ENCODE measurements at regions not wholly inside any gene's neighbourhood (a gene's known extent, or its start where the extent isn't known, plus 50 kb on each side); places are given as distances from the start of the nearest gene placed in this dataset.
A peak's percentile ranks its signal among the peaks of the same experiment; 100 is the strongest.
"Not testable (repeated sequence)": the region's sequence is repeated elsewhere in the genome, so short reads cannot be mapped to it uniquely, and the experiment has no call there.

GRCh38 chr2:235105821-235106359, 154.1 kb downstream of the SH3BP4 start:
- intact Hi-C loops (cut with micrococcal nuclease): loop anchor here (2.0 kb wide), 1 partner anchor 555 kb away; no protein-coding TSS in a partner anchor
- H3K36me3 Mint-ChIP-seq (ENCODE audit: low read depth): no peaks in the 10 kb centered on the region
- no peak overlapping the region for H3K4me3 Mint-ChIP-seq
- H3K9me3 Mint-ChIP-seq: no peaks in the 10 kb centered on the region
- no peaks in the 10 kb centered on the region for H3K4me1 Mint-ChIP-seq
- no peaks in the 10 kb centered on the region for H3K27me3 Mint-ChIP-seq
- DNase-seq: no peak
- H3K27ac Mint-ChIP-seq: no peak overlapping the region

DNA sequence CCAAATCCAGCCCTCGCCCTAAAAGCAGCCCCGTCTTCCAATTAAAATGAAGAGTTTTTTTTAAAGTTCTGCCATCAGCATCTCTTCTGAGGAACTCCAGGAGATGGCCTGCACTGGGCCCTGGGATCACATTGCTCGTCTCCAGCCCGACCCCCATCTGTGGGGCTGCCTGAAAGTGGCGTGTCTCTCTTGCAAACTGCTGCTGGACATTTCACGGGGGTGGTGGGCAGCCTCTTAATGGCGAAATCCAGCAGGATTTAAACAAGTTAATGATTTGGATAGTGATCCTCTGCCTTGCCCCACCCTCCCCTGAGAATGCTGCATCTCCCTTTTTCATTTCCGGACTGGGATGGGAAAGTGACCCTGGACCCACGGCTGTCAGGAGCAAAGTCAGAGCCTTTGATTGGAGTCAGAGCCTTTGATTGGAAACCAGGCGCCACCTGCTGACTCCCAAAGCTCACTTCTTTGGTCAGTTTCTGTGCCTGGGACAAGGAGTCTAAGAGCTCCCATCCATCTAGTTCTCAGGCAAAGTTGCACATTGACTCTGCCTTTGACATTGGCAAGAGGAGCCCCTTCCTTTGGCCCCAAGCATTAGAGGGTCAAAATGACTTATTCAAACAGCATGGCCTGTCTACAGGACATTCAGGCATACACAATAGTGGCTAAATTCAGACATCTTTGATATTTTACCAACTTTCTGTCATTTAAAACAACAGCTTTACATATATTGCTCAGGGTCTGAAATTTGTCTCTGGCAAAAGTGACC, 155.2 kb downstream of the SH3BP4 start:
- peak; percentile 64 for DNase-seq
- no peak overlapping the region for H3K27ac Mint-ChIP-seq
- no peaks in the 10 kb centered on the region for H3K9me3 Mint-ChIP-seq
- H3K36me3 Mint-ChIP-seq (ENCODE audit: low read depth): no peaks in the 10 kb centered on the region
- intact Hi-C loops (cut with micrococcal nuclease): loop anchor here (2.0 kb wide), 1 partner anchor 556 kb away; no protein-coding TSS in a partner anchor
- no peaks in the 10 kb centered on the region for H3K4me1 Mint-ChIP-seq
- H3K4me3 Mint-ChIP-seq: no peak overlapping the region
- H3K27me3 Mint-ChIP-seq: no peaks in the 10 kb centered on the region

GRCh38 chr2:235107640-235107951, 155.8 kb downstream of the SH3BP4 start:
- Mint-ChIP-seq H3K4me3 (no peak overlapping the region), H3K4me1 (no peaks in the 10 kb centered on the region), H3K9me3 (no peaks in the 10 kb centered on the region), H3K27me3 (no peaks in the 10 kb centered on the region), H3K27ac (no peak overlapping the region), H3K36me3 (ENCODE audit: low read depth) (no peaks in the 10 kb centered on the region)
- intact Hi-C loops (cut with micrococcal nuclease): loop anchor here (2.0 kb wide), 1 partner anchor 557 kb away; no protein-coding TSS in a partner anchor
- no peak for DNase-seq

- H3K36me3 Mint-ChIP-seq (ENCODE audit: low read depth); H3K27ac Mint-ChIP-seq; H3K9me3 Mint-ChIP-seq; intact Hi-C loops (cut with micrococcal nuclease); DNase-seq; H3K4me3 Mint-ChIP-seq; H3K27me3 Mint-ChIP-seq; H3K4me1 Mint-ChIP-seq: not testable (repeated sequence)
Observed at GRCh38 chr2:235109561-235109960, 157.7 kb downstream of the SH3BP4 start.

DNA sequence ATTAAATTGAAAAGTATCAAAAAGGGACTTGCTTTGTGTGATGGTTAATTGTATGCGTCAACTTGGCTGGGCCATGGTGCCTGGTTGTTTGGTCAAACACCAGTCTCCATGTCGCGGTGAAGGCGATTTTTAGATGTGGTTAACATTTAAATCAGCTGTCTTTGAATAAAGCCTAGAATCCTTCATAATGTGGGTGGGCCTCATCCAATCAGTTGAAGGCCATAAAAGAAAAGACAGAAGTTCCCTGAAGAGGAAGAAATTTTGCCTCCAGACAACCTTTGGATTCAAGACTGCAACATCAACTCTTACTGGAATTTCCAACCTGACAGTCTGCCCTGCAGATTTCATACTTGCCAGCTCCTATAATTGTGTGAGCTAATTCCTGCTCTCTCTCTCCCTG, 160.5 kb downstream of the SH3BP4 start:
- no peaks in the 10 kb centered on the region for H3K9me3 Mint-ChIP-seq
- no peak overlapping the region for H3K4me3 Mint-ChIP-seq
- no peaks in the 10 kb centered on the region for H3K36me3 Mint-ChIP-seq (ENCODE audit: low read depth)
- H3K27ac Mint-ChIP-seq: no peak overlapping the region
- no peaks in the 10 kb centered on the region for H3K4me1 Mint-ChIP-seq
- intact Hi-C loops (cut with micrococcal nuclease): no loop called here
- no peak for DNase-seq
- H3K27me3 Mint-ChIP-seq: peaks cover 1% of the 10 kb centered on the region

GRCh38 chr2:235113854-235114253, 162.0 kb downstream of the SH3BP4 start:
- intact Hi-C loops (cut with micrococcal nuclease): no loop called here

DNA sequence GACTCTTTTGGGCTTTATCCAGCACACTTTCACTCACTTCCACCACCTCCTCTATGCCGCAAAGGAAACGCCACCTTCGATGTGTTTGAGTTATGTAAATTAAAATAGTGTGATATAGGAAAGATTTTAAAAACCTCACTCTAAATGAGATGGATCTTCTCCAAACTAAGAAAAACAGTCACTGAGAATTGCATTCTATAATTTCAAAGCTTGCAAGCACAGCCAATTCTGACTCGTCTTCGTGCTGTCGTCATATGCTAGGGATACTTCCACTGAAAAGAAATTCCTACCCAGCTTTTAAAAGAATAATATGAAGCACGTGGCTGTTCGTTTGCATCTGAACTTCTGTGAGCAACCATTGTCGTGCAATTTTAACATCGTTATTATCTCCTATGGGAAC, 162.5 kb downstream of the SH3BP4 start:
- intact Hi-C loops (cut with micrococcal nuclease): no loop called here
- H3K36me3 Mint-ChIP-seq (ENCODE audit: low read depth): no peaks in the 10 kb centered on the region
- no peaks in the 10 kb centered on the region for H3K4me1 Mint-ChIP-seq
- H3K4me3 Mint-ChIP-seq: no peak overlapping the region
- no peak for DNase-seq
- peaks cover 7% of the 10 kb centered on the region for H3K27me3 Mint-ChIP-seq
- H3K27ac Mint-ChIP-seq: no peak overlapping the region
- H3K9me3 Mint-ChIP-seq: peaks cover under 1% of the 10 kb centered on the region

More at GRCh38 chr2:235113854-235114253, 162.0 kb downstream of the SH3BP4 start:
- no peak overlapping the region for H3K4me3 Mint-ChIP-seq
- DNase-seq: peak; percentile 30
- H3K4me1 Mint-ChIP-seq: no peaks in the 10 kb centered on the region
- H3K9me3 Mint-ChIP-seq: no peaks in the 10 kb centered on the region
- H3K36me3 Mint-ChIP-seq (ENCODE audit: low read depth): no peaks in the 10 kb centered on the region
- H3K27ac Mint-ChIP-seq: no peak overlapping the region
- peaks cover 7% of the 10 kb centered on the region for H3K27me3 Mint-ChIP-seq

DNA sequence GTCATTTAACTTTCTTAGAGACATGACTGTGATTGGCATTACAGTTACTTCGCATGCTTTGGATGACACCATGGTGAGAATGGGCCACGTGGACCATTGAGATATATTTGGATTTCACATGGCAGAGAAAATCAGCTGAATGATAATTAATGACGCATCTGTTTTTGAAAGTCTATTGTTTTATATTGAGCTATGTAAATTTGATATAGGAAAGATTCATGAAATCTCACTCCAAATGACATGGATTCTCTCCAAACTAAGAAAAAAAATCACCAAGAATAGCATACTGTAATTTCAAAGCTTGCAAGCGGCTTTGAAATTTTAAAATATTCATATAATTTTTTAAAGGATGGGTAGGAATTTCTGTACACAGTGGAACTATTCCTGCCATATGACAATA, 163.7 kb downstream of the SH3BP4 start:
- intact Hi-C loops (cut with micrococcal nuclease): no loop called here
- no peaks in the 10 kb centered on the region for H3K4me1 Mint-ChIP-seq
- H3K9me3 Mint-ChIP-seq: peaks cover 4% of the 10 kb centered on the region

DNA sequence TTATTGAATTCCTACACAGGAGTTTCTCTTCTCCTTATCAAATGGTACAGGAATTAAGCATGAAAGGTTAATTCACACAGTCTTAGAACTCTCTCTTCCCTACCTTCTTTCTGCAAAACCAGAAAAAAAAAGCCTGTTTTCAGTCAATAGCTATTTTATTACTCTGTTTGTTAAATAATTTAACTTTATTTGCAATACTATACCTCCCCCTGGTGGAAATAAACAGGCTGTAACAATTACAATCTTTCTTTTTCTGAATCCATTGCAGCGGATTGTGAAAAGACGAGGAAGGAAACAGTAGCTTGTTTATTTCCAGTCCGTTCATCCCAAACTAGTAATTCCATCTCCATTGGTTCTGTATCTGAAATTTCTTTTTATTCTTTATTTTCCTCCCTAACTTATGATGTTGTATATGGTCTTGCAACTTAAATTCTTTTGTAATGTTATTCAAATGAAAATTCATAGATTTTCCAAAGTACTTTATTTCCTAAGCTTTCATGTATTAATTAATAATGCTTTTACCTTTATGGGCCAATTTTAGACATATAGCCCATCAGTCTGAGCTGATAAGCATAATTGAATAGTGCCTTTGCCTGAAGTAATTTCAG, 165.2 kb downstream of the SH3BP4 start:
- no peak overlapping the region for H3K4me3 Mint-ChIP-seq

More for the DNA sequence above, 163.7 kb downstream of the SH3BP4 start:
- peak; percentile 37 for DNase-seq
- no peaks in the 10 kb centered on the region for H3K36me3 Mint-ChIP-seq (ENCODE audit: low read depth)
- H3K4me3 Mint-ChIP-seq: no peak overlapping the region
- no peak overlapping the region for H3K27ac Mint-ChIP-seq
- H3K27me3 Mint-ChIP-seq: peaks cover 10% of the 10 kb centered on the region

GRCh38 chr2:235126768-235127167, 175.0 kb downstream of the SH3BP4 start:
- DNase-seq: peak; percentile 13
- no peaks in the 10 kb centered on the region for H3K4me1 Mint-ChIP-seq
- H3K27ac Mint-ChIP-seq: no peak overlapping the region
- H3K9me3 Mint-ChIP-seq: no peaks in the 10 kb centered on the region
- H3K36me3 Mint-ChIP-seq (ENCODE audit: low read depth): no peaks in the 10 kb centered on the region
- intact Hi-C loops (cut with micrococcal nuclease): no loop called here
- no peak overlapping the region for H3K4me3 Mint-ChIP-seq
- peaks cover 20% of the 10 kb centered on the region for H3K27me3 Mint-ChIP-seq

More for the DNA sequence above, 165.2 kb downstream of the SH3BP4 start:
- H3K9me3 Mint-ChIP-seq: peaks cover 4% of the 10 kb centered on the region
- H3K27ac Mint-ChIP-seq: no peak overlapping the region
- H3K36me3 Mint-ChIP-seq (ENCODE audit: low read depth): no peaks in the 10 kb centered on the region
- no peaks in the 10 kb centered on the region for H3K4me1 Mint-ChIP-seq
- peaks cover 13% of the 10 kb centered on the region for H3K27me3 Mint-ChIP-seq
- intact Hi-C loops (cut with micrococcal nuclease): loop anchor here (2.0 kb wide), 1 partner anchor 566 kb away; no protein-coding TSS in a partner anchor
- DNase-seq: peak; percentile 28

DNA sequence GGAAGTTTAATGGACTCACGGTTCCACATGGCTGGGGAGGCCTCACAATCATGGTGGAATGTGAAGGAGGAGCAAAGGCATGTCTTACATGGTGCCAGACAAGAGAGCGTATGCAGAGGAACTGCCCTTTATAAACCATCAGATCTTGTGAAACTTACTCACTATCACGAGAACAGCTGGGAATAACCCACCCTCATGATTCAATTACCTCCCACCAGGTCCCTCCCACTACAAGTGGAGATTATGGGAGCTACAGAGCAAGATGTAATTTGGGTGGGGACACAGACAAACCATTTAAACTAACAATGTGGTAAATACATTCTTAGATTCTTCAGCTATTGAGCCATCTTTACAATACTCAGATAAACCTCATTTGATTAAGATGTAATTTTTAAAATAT, 176.1 kb downstream of the SH3BP4 start:
- peak; percentile 34 for DNase-seq
- Mint-ChIP-seq H3K4me3 (no peak overlapping the region), H3K4me1 (no peaks in the 10 kb centered on the region), H3K36me3 (ENCODE audit: low read depth) (no peaks in the 10 kb centered on the region), H3K27ac (no peak overlapping the region), H3K9me3 (no peaks in the 10 kb centered on the region), H3K27me3 (peaks cover 18% of the 10 kb centered on the region)
- intact Hi-C loops (cut with micrococcal nuclease): no loop called here

- Mint-ChIP-seq H3K27ac (no peak overlapping the region), H3K27me3 (peaks cover 12% of the 10 kb centered on the region), H3K4me1 (no peaks in the 10 kb centered on the region), H3K36me3 (ENCODE audit: low read depth) (no peaks in the 10 kb centered on the region), H3K9me3 (no peaks in the 10 kb centered on the region), H3K4me3 (no peak overlapping the region)
- no peak for DNase-seq
- intact Hi-C loops (cut with micrococcal nuclease): loop anchor here (10.0 kb wide), 1 partner anchor 615 kb away; no protein-coding TSS in a partner anchor
Observed at GRCh38 chr2:235129850-235130249, 178.0 kb downstream of the SH3BP4 start.

DNA sequence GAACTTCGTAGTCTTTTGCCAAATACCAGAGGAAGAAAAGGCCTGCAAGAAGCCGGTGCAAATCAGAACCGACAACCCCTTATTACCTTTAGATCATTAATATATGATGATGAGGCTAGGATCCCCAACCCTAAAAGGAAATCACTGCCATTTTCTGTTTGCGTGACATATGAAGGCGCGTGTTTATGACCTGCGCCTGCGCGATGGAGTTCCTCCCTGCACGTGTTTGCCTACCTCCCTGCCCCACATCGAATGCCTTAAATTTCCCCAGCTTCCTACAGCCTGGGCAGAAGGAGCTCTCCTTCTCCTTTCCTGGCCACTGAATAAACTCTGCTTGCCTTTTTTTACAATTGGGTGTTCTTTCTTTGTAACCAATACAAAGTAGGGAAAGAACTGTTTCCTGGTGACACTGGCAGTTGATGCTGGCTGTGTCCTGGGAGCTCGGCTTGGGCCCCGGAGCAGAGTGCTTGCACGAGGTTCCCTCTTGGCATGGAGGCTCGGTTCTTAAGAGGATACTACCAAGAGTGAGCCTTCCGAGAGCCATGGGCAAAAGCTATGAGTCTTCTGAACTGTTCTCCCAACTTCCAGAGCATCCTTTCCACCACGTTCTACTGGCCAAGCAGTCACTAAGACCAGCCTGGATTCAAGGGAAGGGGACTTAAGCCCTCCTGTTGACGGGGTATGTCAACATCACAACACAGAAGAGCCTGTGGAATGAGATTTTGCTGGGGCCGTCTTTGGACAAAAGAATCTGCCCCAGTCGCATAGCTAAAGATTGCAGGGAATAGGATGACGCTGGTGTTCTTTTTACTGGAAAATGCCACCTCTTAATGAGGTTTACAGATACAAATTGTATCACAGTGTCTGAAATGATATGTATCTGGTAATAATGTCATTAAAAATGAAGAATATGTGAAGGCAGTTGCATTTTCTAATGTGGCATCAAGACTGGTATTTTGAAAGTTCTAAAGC, 179.8 kb downstream of the SH3BP4 start:
- DNase-seq: peak; percentile 32
- intact Hi-C loops (cut with micrococcal nuclease): loop anchor here (10.0 kb wide), 1 partner anchor 613 kb away; no protein-coding TSS in a partner anchor
- Mint-ChIP-seq H3K9me3 (no peaks in the 10 kb centered on the region), H3K27me3 (peaks cover 6% of the 10 kb centered on the region), H3K36me3 (ENCODE audit: low read depth) (no peaks in the 10 kb centered on the region), H3K4me3 (no peak overlapping the region), H3K27ac (no peak overlapping the region), H3K4me1 (peaks cover 2% of the 10 kb centered on the region)

Data from activated CD4-positive, alpha-beta T cell treated with anti-CD3 and anti-CD28 coated beads, Interleukin-2, amount 10 ng/mL, durations not matched to agents 24 days and 14 days (primary cell).